GM19328 (cell line): ENCODE measurements at regions not wholly inside any gene's neighbourhood (a gene's known extent, or its start where the extent isn't known, plus 50 kb on each side); places are given as distances from the start of the nearest gene placed in this dataset.
"Not testable (repeated sequence)": the region's sequence is repeated elsewhere in the genome, so short reads cannot be mapped to it uniquely, and the experiment has no call there.

Experiments used
- ATAC-seq: cut with Tn5 transposase; IDR thresholded peaks from one replicate; pipeline ENCODE4 v1.9.1; 2021; ENCODE audit warnings: mild to moderate bottlenecking, moderate library complexity; ENCODE audit not compliant: unreplicated experiment

- ATAC-seq: no peak
Observed at GRCh38 chr7:81079746-81080145, 160.9 kb upstream of the SEMA3C start.

DNA sequence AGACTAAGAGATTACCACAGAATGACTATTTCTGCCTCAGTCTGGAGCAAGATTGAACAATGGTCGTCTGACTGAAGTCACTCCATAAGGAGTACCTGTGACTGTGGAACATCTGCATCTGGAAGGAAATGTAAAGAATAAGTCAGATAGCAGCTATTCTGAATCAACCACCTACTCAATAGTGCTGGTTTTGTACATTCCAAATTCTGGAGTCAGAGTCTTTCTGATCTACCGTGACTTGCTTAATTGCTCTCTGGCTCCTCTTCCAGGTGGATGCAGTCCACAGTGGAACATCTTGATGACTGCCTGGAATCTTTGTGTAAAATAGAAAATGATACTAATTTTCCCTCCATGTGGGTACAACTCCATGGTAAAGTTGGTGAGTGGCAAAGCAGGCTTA, 156.3 kb upstream of the SEMA3C start:
- ATAC-seq: no peak

- ATAC-seq: no peak
Observed at GRCh38 chr7:81074406-81074805, 155.6 kb upstream of the SEMA3C start.

- no peak for ATAC-seq
Observed at GRCh38 chr7:81073931-81074251, 155.0 kb upstream of the SEMA3C start.

- ATAC-seq: no peak
Observed at GRCh38 chr7:81070956-81071355, 152.1 kb upstream of the SEMA3C start.

- no peak for ATAC-seq
Observed at GRCh38 chr7:81066797-81067196, 147.9 kb upstream of the SEMA3C start.

DNA sequence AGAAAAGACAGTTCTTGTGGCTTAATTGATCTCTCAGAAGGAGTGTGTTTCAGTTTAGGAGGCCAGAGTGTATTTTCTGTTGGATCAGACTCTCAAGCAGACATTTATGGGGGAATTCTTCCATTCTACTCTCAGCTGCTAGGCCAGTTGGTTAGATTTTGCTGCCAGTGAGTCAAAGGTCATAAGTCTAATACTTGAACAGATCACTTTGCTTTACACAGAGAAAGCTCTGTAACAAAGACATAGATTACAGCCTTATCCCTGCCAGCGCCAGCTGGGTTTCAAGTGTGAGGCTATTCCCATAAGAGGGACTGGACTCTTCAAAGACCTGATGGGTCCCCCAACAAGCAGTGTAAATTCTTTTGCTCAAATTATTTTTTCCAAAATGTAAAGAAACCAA, 145.6 kb upstream of the SEMA3C start:
- ATAC-seq: no peak

GRCh38 chr7:81062755-81063154, 143.9 kb upstream of the SEMA3C start:
- ATAC-seq: no peak

DNA sequence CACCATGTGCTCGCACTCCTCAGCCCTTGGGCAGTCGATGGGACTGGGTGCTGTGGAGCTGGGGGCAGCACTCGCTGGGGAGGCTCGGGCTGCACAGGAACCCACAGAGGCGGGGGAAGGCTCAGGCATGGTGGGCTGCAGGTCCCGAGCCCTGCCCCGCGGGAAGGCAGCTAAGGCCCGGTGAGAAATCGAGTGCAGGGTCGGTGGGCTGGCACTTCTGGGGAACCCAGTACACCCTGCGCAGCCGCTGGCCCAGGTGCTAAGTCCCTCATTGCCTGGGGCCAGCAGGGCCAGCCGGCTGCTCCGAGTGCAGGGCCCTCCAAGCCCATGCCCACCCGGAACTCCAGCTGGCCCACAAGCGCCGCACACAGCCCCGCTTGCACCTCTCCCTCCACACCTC, 138.6 kb upstream of the SEMA3C start:
- not testable (repeated sequence) for ATAC-seq

GRCh38 chr7:81053623-81054022, 134.8 kb upstream of the SEMA3C start:
- ATAC-seq: no peak

GRCh38 chr7:81051811-81052413, 133.1 kb upstream of the SEMA3C start:
- no peak for ATAC-seq

GRCh38 chr7:81045491-81046030, 126.7 kb upstream of the SEMA3C start:
- ATAC-seq: no peak

DNA sequence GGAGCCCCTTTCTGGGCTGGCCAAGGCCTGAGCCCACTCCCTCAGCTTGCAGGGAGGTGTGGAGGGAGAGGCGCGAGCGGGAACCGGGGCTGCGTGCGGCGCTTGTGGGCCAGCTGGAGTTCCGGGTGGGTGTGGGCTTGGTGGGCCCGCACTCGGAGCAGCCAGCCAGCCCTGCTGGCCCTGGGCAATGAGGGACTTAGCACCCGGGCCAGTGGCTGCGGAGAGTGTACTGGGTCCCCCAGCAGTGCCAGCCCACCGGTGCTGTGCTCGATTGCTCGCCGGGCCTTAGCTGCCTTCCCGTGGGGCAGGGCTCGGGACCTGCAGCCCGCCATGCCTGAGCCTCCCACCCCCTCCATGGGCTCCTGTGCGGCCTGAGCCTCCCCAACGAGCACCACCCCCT, 123.8 kb upstream of the SEMA3C start:
- ATAC-seq: not testable (repeated sequence)

DNA sequence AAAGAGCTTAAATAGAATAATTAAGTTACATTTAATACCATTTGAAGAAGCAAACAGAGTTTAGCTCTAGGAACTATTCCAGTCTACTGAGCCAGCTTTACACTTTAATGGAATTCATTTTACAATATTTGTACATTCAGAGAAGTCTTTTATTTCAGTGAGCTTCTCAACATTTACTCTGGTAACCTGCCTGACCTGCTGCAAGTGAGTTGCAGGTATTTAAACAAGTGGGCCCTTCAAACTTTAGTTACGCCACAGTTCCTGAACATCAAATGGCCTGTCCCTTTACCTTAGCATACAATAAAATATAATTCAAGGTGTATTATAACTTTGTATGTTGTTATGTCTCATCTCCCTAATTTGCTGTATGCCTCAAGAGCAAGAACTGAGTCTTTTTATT, 121.6 kb upstream of the SEMA3C start:
- no peak for ATAC-seq

DNA sequence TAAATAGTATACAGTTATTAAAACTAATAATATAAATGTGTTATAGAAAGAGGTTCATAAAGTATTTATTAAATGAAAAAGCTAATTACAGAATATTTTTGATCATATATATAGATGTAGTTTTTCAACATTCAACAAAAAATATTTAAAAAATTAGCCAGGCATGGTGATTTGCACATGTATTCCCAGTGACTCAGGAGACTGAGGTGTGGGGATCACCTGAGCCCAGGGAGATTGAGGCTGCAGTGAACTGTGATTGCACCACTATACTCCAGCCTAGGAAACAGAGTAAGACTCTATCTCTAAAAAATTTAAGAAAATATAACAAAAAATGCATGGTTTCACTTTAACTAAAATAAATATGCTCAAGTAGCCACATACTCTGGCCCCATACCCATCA, 118.0 kb upstream of the SEMA3C start:
- no peak for ATAC-seq

DNA sequence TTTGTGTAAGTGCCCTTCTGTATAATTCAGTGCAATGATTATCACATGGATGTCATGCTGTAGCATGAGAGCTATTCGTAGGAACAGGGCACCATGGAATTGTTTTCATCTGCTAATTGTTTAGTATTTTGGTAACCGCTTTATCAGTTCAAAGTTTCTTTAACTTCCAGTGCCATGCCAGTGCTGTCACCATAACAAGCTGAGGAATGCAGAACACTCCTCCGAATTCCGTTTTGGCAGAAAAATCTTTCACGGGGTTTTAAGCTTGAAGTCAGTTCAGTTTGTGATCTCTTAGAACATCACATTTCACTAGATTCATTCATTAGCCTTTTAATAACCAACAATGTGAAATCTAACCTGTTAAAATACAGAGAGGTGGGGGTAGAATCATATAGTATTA, 117.2 kb upstream of the SEMA3C start:
- ATAC-seq: no peak

DNA sequence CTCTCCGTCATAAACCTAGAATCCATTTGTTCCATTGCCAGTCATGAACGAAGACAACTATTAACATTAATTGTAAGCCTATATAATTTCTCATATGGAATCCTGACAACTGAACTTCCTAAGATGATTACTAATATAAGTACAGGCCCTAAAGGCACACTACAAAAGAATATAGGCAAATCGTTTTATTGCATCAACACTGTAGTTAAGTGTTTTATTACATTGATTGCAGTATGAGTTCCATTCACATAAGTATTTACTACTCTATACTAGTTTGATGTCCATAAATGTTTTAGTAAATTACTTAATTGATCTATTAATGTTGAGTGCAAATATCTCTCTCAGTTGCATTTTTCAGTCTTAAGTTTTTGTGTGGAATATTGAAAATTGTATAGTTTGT, 113.1 kb upstream of the SEMA3C start:
- no peak for ATAC-seq

- ATAC-seq: no peak
Observed at GRCh38 chr7:81031243-81031642, 112.4 kb upstream of the SEMA3C start.

DNA sequence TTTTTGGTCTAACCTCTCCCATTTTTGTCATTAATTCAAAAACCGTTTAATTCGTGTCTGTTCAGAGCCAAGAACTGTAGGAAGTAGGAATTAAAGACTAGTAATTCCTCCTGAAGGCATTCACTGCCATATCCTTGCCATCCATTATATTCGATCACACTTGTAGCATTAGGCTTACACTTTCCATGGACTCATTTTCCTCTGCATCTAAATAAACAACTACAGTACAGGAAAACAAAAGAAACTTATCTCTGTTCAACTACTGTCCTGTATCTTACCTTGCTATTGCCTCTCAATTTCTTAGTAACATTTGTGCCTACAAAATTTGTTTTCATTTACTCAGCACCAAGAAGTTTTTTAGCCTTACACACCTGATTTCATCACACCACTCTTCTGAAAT, 111.6 kb upstream of the SEMA3C start:
- ATAC-seq: no peak

GRCh38 chr7:81029511-81029910, 110.7 kb upstream of the SEMA3C start:
- no peak for ATAC-seq

DNA sequence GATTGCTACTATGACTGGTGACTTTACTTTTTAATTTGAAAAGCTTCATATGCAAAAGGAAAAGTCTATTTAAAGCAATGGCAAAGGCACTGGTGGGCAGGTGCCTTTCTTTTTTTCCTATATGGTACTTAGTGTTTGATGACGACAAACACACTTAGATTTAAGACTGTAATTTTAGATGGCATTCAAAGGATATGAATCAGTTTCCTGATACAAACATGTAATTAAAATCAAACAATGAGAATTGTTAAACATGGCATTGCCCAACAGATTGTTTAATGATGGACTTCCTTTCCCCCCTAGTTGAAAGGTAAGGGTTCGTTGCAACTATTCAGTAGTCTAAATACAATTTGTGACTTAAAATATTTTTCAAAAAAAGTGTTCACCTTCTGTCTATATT, 106.5 kb upstream of the SEMA3C start:
- ATAC-seq: no peak

GRCh38 chr7:81014908-81015307, 96.1 kb upstream of the SEMA3C start:
- no peak for ATAC-seq

GRCh38 chr7:81014266-81014665, 95.4 kb upstream of the SEMA3C start:
- no peak for ATAC-seq
